ENCODE measurements at regions not wholly inside any gene's neighbourhood (a gene's known extent, or its start where the extent isn't known, plus 50 kb on each side); places are given as distances from the start of the nearest gene placed in this dataset.
A peak's percentile ranks its signal among the peaks of the same experiment; 100 is the strongest.

- H2BK15ac ChIP-seq (ENCODE audit: low read depth, low read length), result no peak overlapping the region
- no peak overlapping the region for H3K18ac ChIP-seq (ENCODE audit: insufficient read length, low read depth, low read length)
- H2AK5ac ChIP-seq (ENCODE audit: insufficient read length, low read length), result no peak overlapping the region
- no peak overlapping the region for H2BK120ac ChIP-seq (ENCODE audit: low read depth, low read length, poor library complexity, severe bottlenecking)
- peak; percentile 38; the same call in 2 of the 3 replicates for TF ChIP-seq CTCF (conservative IDR thresholded peaks at IDR 0.05)
- no peak overlapping the region for H2BK20ac ChIP-seq (ENCODE audit: low read depth, low read length, poor library complexity, severe bottlenecking)
- no peak overlapping the region for H4K91ac ChIP-seq (ENCODE audit: insufficient read length, low read depth, low read length)
- no CpG with 5 or more reads among the region's 4 CpGs for WGBS (ENCODE audit: extremely low coverage, insufficient read length, low lambda C conversion rate)
- Mint-ChIP-seq H3K9me3 (no peaks in the 10 kb centered on the region), H3K36me3 (ENCODE audit: insufficient read depth in 1 of 3, low read depth in 3 of 3) (no peaks in the 10 kb centered on the region; a peak in 1 of 7 replicates), H3K4me3 (no peak overlapping the region), H3K27me3 (ENCODE audit: low read depth) (no peaks in the 10 kb centered on the region), H3K27ac (no peak overlapping the region), H3K4me1 (peaks cover 0 to 4% of the 10 kb centered on the region in 2 experiments; a peak in 2 of 4 replicates)
- H3K14ac ChIP-seq (ENCODE audit: insufficient read depth, low read length), result no peak overlapping the region
- H3K9ac ChIP-seq (ENCODE audit: extremely low read depth, insufficient read length, low read length), result no peak overlapping the region
- H3K4me2 ChIP-seq (ENCODE audit: insufficient read depth, insufficient read length, low read length), result no peak overlapping the region
- H2BK12ac ChIP-seq (ENCODE audit: insufficient read length, low read depth, low read length), result no peak overlapping the region
- H4K5ac ChIP-seq (ENCODE audit: insufficient read length, low read depth, low read length), result no peak overlapping the region
- H4K20me1 ChIP-seq (ENCODE audit: control insufficient read depth, insufficient read depth, insufficient read length), result no peaks in the 10 kb centered on the region
- H3K79me2 ChIP-seq (ENCODE audit: insufficient read depth, low read length), result no peaks in the 10 kb centered on the region
- no peaks in the 10 kb centered on the region for H3K4me1 ChIP-seq (ENCODE audit: insufficient read depth, low read length)
- no peak overlapping the region for H3K56ac ChIP-seq (ENCODE audit: insufficient read length, low read depth, low read length)
- H3K79me1 ChIP-seq (ENCODE audit: insufficient read depth, low read depth, low read length, poor library complexity, severe bottlenecking), result no peaks in the 10 kb centered on the region
- H3K27ac ChIP-seq (ENCODE audit: insufficient read length, low read depth, low read length), result no peak overlapping the region
- H2AFZ ChIP-seq (ENCODE audit: low read length), result no peak overlapping the region
- H3K4ac ChIP-seq (ENCODE audit: low read depth, low read length), result no peak overlapping the region
- peak; percentile 35 for DNase-seq
- H3T11ph ChIP-seq (ENCODE audit: low read length), result no peak overlapping the region
- H3K9me3 ChIP-seq (ENCODE audit: control insufficient read depth, low read depth, low read length), result no peaks in the 10 kb centered on the region
- no peak overlapping the region for H2BK5ac ChIP-seq (ENCODE audit: insufficient read length, low read length)
- H3K27me3 ChIP-seq (ENCODE audit: insufficient read depth, low read length), result no peaks in the 10 kb centered on the region
- no peak overlapping the region for H3K23ac ChIP-seq (ENCODE audit: insufficient read length, low read depth, low read length)
- H4K8ac ChIP-seq (replicated peaks; ENCODE audit: insufficient read length, low read depth, low read length), result no peak overlapping the region
- no peaks in the 10 kb centered on the region for H3K23me2 ChIP-seq (ENCODE audit: insufficient read length, low read depth, low read length, poor library complexity, severe bottlenecking)
These were observed 636.9 kb upstream of the BOD1L1 start for GRCh38 chr4:14264437-14264836.

All from H9 (cell line).